Naive thymus-derived CD8-positive, alpha-beta T cell (primary cell): ENCODE measurements at regions not wholly inside any gene's neighbourhood (a gene's known extent, or its start where the extent isn't known, plus 50 kb on each side); places are given as distances from the start of the nearest gene placed in this dataset.

Source experiments
- ATAC-seq, 2 donors: fragments of 150-1000 bp; cut with Tn5 transposase in 1 of 2; sonication (Bioruptor Pico), chemical (Tn5 transposase) in 1 of 2; 1 replicate in 1 of 2; 2 replicates in 1 of 2; pipeline ENCODE4 v1.10.0; 2021; ENCODE audit warnings: mild to moderate bottlenecking in 2 of 2, moderate library complexity in 2 of 2
- POLR2A ChIA-PET: fragments of 350-600 bp; sonication (Branson Sonifier 250); formaldehyde crosslinking; loops from one replicate; lab custom pipeline; 2021; ENCODE audit warnings: antibody characterized with exemption; lab: Charles Lee
- DNase-seq, 10 donors: peaks; one replicate each; pipeline versions ENCODE4 v3.0.0 to v3.0.0-alpha.2; 2020 to 2022
- H3K27ac Mint-ChIP-seq, 10 donors: one replicate each; pipeline ENCODE4 v1.8.0; 2020 to 2022; ENCODE audit warnings: mild to moderate bottlenecking in 10 of 10, mixed read lengths in 10 of 10, moderate library complexity in 4 of 10, inconsistent platforms in 1 of 10
- H3K27me3 Mint-ChIP-seq, 5 donors: one replicate each; pipeline ENCODE4 v1.8.0; 2021 to 2022; ENCODE audit warnings: mixed read lengths in 5 of 5
- H3K36me3 Mint-ChIP-seq, 3 donors: one replicate each; pipeline ENCODE4 v1.8.0; 2020 to 2022; ENCODE audit warnings: mixed read lengths in 3 of 3, mild to moderate bottlenecking in 2 of 3, inconsistent platforms in 1 of 3
- H3K4me1 Mint-ChIP-seq, 4 donors: one replicate each; pipeline ENCODE4 v1.8.0; 2021 to 2022; ENCODE audit warnings: mixed read lengths in 4 of 4
- H3K4me3 Mint-ChIP-seq, 10 donors: one replicate each; pipeline ENCODE4 v1.8.0; 2020 to 2022; ENCODE audit warnings: mild to moderate bottlenecking in 10 of 10, mixed read lengths in 10 of 10, moderate library complexity in 6 of 10, inconsistent platforms in 1 of 10
- H3K9me3 Mint-ChIP-seq, 9 donors: one replicate each; pipeline ENCODE4 v1.8.0; 2020 to 2022; ENCODE audit warnings: mixed read lengths in 9 of 9, mild to moderate bottlenecking in 3 of 9, inconsistent platforms in 1 of 9, moderate library complexity in 1 of 9

DNA sequence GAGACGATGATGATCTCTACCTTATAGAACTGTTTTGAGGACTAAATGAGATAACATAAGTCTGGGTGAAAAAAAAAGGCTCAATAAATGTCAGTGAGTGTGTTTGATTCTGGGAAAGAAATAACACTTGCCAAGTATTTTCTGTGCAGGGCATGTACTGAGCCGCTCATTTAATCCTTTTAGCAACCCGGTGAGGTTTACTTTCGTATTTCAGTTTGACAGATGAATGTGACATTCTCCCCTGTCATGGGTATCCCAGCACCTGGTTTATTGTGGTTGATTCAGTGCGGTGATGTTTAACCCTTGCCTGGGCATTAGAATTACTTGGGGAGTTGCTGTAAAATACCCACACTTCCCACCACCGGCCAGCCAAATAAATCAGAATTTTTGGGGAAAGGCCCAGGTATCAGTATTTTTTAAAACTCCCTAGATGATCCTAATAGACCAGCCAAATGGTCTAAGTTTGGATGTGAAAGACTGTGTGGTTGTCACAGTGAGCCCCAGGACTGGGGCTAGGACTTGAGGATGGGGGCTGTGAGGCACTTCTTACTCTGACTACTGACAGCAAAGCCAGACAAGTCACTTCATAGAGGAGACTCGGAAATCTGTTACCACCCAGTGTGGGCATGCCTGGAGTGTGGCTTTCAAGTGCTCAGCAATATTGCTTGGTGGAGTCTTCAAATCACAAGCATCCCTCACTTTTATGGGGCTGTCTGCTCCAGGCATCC lies 100.2 kb upstream of the KCNG1 start:
- peaks cover 0 to 8% (median 3%) of the 10 kb centered on the region in 4 donors for H3K4me1 Mint-ChIP-seq
- peaks cover 19 to 43% (median 26%) of the 10 kb centered on the region in 5 donors for H3K27me3 Mint-ChIP-seq
- DNase-seq (no peak), ATAC-seq (no peak)
- no peaks in the 10 kb centered on the region for H3K9me3 Mint-ChIP-seq
- no peaks in the 10 kb centered on the region for H3K36me3 Mint-ChIP-seq
- H3K27ac Mint-ChIP-seq, result no peak overlapping the region
- no peak overlapping the region for H3K4me3 Mint-ChIP-seq
- POLR2A ChIA-PET, result no interaction called here

DNA sequence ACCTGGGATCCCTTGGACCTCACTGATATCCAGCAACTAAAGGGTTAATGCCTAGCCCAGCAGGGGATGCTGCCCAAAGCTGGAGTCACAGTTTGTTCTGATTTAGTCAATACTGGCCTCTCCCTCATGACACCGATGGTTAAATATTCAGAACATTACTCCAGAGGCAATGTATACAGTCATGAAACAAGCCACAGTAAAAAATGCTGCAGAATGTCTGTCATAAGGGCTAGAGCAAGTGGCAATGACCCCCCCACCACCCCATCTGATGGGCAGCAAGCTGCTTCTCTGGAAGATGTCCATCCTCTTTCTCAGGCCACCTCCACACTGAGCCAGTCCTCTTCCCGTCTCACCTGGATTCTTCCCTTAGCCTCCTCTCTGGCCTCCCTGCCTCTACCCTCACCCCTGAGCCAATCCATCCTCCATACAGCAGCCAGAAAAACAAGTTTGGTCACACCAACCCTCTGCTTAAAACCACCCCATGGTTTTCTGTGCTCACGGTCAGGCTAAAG lies 99.0 kb upstream of the KCNG1 start:
- ATAC-seq, result no peak
- no peaks in the 10 kb centered on the region for H3K9me3 Mint-ChIP-seq
- peaks cover 0 to 8% (median 2%) of the 10 kb centered on the region in 4 donors for H3K4me1 Mint-ChIP-seq
- peaks cover 16 to 43% (median 26%) of the 10 kb centered on the region in 5 donors for H3K27me3 Mint-ChIP-seq
- no peak for DNase-seq
- H3K36me3 Mint-ChIP-seq, result no peaks in the 10 kb centered on the region
- H3K27ac Mint-ChIP-seq, result no peak overlapping the region
- POLR2A ChIA-PET, result no interaction called here
- H3K4me3 Mint-ChIP-seq, result no peak overlapping the region

DNA sequence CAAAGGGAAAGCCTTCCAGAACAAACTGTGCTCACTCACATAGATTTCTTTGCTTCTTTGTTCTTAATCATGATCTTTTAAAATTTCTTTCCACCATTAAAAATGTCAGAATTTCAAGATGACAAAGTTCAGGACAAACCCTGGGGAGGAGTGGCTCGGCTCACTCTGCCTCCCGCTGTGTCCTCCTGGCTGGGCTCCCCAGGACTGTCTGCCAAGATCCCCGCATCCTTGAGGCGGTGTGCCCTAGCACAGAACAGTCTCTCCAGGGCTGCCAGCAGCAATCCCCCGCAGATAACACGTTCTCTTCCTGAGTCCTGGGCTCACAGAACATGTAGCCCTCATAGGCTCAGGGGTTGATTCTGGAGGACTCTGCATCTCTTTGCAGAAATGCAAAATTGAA lies 98.4 kb upstream of the KCNG1 start:
- ATAC-seq, result no peak
- peaks cover 16 to 43% (median 26%) of the 10 kb centered on the region in 5 donors for H3K27me3 Mint-ChIP-seq

DNA sequence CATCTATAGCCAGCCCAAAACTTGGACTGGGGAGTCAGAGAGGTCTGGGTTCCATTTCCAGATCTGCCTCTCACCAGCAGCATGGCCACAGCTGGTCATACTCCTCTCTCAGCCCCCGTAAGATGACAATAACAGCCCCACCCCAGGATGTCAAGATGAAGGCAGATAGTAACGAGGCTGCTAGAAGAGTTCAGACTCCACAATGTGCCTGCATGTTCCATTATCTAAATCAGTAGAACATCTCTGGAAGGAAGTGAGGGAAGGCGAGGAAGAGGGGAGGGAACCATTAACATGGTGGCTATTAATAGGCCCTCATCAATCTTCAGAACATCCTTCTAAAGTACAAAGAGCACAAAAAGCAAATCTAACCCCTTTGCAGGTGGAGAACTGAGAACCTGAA lies 98.0 kb upstream of the KCNG1 start:
- POLR2A ChIA-PET, result no interaction called here
- no peak overlapping the region for H3K27ac Mint-ChIP-seq
- ATAC-seq, result no peak
- no peaks in the 10 kb centered on the region for H3K9me3 Mint-ChIP-seq
- H3K4me1 Mint-ChIP-seq, result peaks cover 0 to 8% (median 2%) of the 10 kb centered on the region in 4 donors
- H3K4me3 Mint-ChIP-seq, result no peak overlapping the region
- no peaks in the 10 kb centered on the region for H3K36me3 Mint-ChIP-seq
- H3K27me3 Mint-ChIP-seq, result peaks cover 16 to 43% (median 26%) of the 10 kb centered on the region in 5 donors
- no peak for DNase-seq

More for the DNA sequence above, 98.4 kb upstream of the KCNG1 start:
- Mint-ChIP-seq H3K27ac (no peak overlapping the region), H3K4me3 (no peak overlapping the region), H3K36me3 (no peaks in the 10 kb centered on the region), H3K4me1 (peaks cover 0 to 8% (median 2%) of the 10 kb centered on the region in 4 donors), H3K9me3 (no peaks in the 10 kb centered on the region)
- POLR2A ChIA-PET, result no interaction called here
- no peak for DNase-seq

DNA sequence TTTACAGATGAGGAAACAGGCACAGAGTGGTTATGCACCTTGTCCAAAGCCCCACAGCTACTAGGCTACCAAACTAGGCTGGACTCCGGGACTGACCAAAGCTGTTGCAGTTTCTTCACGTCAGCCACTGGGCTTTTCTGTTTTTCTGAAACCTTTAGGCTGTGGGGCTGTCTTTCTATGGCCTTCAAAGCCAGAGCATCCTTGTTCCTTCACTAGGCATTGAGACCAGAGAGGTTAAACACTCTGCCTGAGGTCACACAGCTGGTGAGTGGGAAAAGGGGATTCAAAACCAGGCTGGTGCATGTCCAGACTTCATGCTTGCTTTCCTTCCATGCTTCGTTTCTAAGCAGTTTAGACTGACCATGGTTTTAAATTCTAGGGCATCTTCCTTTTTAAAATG lies 97.5 kb upstream of the KCNG1 start:
- DNase-seq (no peak), ATAC-seq (no peak)
- Mint-ChIP-seq H3K27me3 (peaks cover 16 to 43% (median 25%) of the 10 kb centered on the region in 5 donors), H3K36me3 (no peaks in the 10 kb centered on the region), H3K27ac (no peak overlapping the region), H3K9me3 (no peaks in the 10 kb centered on the region), H3K4me3 (no peak overlapping the region), H3K4me1 (peaks cover 0 to 8% (median 2%) of the 10 kb centered on the region in 4 donors)
- POLR2A ChIA-PET, result no interaction called here

DNA sequence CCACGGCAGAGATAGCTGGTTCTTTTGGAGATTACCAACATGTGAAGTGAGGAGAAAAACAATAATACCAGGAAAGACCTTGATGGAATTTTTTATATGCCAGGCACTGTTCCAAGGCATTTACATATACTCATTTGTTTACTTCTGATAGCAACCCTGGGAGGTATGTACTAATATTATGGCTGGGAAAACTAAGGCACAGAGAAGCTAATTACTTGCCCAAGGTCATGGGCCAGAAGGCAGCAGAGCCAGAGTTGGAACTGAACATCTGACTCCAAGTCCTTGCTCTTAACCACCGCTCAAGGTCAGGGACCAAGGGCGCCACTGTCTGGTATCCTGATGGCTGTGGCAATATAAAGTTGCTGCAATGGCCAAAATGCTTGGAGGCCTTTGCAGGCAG lies 97.0 kb upstream of the KCNG1 start:
- POLR2A ChIA-PET, result no interaction called here
- Mint-ChIP-seq H3K4me3 (no peak overlapping the region), H3K27me3 (peaks cover 16 to 43% (median 21%) of the 10 kb centered on the region in 5 donors), H3K27ac (no peak overlapping the region), H3K9me3 (no peaks in the 10 kb centered on the region), H3K4me1 (peaks cover 0 to 8% (median 2%) of the 10 kb centered on the region in 4 donors), H3K36me3 (no peaks in the 10 kb centered on the region)
- DNase-seq (no peak), ATAC-seq (no peak)

DNA sequence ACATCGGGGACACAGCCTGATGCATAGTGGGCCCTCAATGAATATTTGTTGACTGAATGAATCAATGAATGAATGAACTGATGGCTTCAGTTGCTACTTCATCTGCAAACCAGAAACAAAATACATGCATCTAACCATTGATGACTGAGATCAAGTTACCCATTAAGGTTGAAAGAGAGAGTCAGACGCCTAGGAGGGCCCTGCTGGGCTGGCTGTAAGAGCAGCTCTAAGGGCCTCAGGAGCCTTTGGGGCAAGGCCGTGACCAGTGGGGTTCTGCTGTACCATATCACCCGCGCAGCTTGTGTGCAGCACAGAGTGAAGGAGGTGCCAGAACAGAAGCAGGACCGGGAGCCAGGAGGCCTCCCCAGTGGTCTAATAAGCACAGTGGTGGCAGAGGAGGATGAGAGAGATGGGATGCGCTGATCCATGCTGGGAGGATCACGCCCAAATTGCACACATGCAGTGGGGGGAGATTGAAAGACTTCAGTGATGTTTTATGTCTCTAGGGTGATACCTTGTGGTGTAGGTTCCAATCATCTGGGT lies 96.1 kb upstream of the KCNG1 start:
- ATAC-seq, result no peak
- no peak overlapping the region for H3K4me3 Mint-ChIP-seq
- peaks cover 16 to 43% (median 21%) of the 10 kb centered on the region in 5 donors for H3K27me3 Mint-ChIP-seq
- POLR2A ChIA-PET, result no interaction called here
- peak overlapping the region in 1 of 10 donors; percentile 56 for H3K27ac Mint-ChIP-seq
- no peaks in the 10 kb centered on the region for H3K9me3 Mint-ChIP-seq
- H3K4me1 Mint-ChIP-seq, result peaks cover 0 to 8% (median 2%) of the 10 kb centered on the region in 4 donors
- no peaks in the 10 kb centered on the region for H3K36me3 Mint-ChIP-seq
- DNase-seq, result no peak

DNA sequence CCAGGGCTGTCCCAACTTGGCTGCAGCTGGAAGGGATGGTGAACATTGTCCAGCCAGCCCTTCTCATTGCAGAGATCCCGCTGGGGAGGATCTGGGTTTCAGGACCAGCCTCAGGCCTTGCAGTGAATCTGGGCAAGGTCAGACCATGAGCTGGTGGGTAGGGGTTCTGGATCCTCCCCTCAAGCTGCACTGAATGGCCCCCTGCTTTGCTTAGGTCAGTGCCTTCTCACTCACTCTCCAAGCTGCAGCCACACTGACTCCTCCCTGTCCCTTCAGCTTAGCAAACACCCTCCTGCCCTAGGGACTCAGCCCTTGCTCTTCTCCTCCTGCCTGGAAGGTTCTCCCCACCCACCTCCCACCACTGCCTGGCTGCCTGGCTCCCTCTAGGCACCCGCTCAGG lies 95.3 kb upstream of the KCNG1 start:
- DNase-seq, result no peak
- Mint-ChIP-seq H3K4me1 (peaks cover 0 to 8% (median 2%) of the 10 kb centered on the region in 4 donors), H3K27ac (no peak overlapping the region), H3K4me3 (no peak overlapping the region), H3K27me3 (peaks cover 15 to 42% (median 19%) of the 10 kb centered on the region in 5 donors), H3K9me3 (no peaks in the 10 kb centered on the region), H3K36me3 (no peaks in the 10 kb centered on the region)
- no peak for ATAC-seq
- POLR2A ChIA-PET, result no interaction called here

DNA sequence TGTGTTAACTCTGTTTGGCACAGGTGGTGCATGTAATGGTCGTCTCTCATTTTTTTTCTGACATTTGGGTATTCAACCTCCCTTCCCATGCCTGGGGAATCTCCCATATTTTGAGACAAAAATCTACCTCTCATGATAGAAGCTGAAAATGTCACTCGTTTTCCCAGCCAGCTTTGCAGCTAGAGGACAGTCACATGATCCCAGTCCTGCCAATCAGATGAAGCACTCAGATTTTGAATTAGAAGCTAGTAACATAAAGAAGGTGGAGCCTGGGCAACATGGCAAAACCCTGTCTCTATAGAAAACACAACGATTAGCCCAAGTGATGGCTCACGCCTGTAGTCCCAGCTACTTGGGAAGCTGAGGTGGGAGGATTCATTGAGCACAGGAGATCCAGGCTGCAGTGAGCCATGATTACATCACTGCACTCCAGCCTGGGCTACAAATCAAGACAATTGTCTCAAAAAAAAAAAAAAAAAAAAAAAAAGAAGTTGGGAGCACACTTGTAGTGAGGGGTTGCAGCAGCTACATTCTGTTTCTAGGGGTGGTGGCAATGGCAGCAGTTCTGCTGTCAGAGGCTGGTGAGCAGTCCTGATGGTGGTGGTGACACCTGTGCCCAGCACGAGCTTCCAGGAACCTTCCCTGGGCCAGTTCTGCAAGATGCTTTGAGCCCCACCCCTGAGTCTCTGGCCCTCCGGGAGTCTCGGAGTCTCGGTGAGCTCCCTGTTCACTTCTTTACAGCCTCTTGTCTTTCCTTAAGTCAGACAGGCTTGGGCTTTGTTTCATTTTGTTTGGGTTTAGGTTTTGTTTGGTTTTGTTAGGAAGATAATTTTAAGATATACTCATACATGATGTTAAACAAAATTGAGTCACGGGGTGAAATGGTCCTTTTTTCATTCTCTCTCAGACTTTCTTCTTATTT lies 94.1 kb upstream of the KCNG1 start:
- POLR2A ChIA-PET, result no interaction called here
- peaks cover 9 to 41% (median 17%) of the 10 kb centered on the region in 5 donors for H3K27me3 Mint-ChIP-seq

DNA sequence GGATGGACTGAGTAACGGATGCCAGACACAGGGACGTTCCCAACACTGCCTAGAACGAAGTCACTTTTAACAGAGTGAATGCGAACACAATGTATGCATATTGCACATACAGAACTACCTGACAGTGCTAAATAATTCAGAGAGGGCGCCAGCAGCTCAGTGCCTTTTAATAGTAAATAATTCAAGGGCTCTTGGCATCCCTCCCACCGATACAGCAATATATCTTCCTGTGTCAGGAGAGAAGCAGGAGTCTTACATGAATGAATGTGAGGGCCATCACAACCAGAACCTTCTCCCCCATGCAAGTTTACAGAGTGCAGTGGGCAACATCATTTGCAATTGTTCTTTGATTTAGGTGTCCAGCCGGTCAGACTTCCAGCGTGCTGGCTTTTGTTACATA lies 88.4 kb upstream of the KCNG1 start:
- H3K4me3 Mint-ChIP-seq, result no peak overlapping the region
- DNase-seq, result no peak
- ATAC-seq, result no peak
- no peaks in the 10 kb centered on the region for H3K36me3 Mint-ChIP-seq
- H3K27me3 Mint-ChIP-seq, result peaks cover 5 to 39% (median 17%) of the 10 kb centered on the region in 5 donors
- peaks cover 0 to 2% (median 0%) of the 10 kb centered on the region in 9 donors for H3K9me3 Mint-ChIP-seq
- POLR2A ChIA-PET, result no interaction called here
- H3K4me1 Mint-ChIP-seq, result no peaks in the 10 kb centered on the region
- H3K27ac Mint-ChIP-seq, result no peak overlapping the region

More for the DNA sequence above, 94.1 kb upstream of the KCNG1 start:
- Mint-ChIP-seq H3K36me3 (no peaks in the 10 kb centered on the region), H3K9me3 (peaks cover 0 to 2% (median 0%) of the 10 kb centered on the region in 9 donors), H3K4me1 (no peaks in the 10 kb centered on the region), H3K4me3 (no peak overlapping the region), H3K27ac (peak overlapping the region in 1 of 10 donors; percentile 29)
- DNase-seq (no peak), ATAC-seq (no peak)

DNA sequence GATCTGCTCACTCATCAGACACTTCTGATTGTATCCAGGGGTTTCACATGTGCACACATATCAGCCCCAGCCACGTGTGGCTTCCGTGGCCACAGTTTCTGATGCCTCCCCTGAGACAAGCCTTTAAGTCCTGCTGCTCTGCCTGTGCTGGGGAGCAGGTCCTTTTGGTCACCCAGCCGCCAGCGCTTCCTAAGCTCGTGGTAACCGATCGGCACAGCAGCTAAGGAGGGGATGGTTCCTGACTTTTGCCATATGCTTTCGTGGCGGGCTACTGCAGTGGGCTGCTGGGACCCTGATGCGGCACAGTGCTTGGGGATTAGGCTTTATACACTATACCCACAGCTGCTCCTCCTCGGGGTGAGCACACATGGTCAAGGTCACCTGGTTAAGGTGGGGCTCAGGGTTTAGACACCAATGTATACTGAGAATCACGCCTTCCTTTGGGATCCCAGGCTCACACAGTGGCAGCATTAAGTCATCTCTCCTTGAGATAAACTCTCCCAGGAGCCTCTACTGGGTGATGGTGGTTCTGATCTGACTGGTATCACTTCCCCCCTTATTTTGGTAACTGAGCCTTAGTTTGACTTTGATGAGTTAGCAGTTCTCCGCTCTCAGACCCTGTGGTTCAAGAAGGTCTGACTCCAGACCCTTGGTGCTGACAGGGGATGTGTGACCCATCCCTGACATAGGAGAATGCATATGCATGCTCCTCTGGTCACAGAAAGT lies 85.9 kb upstream of the KCNG1 start:
- ATAC-seq, result no peak
- POLR2A ChIA-PET, result no interaction called here
- peaks cover 6 to 39% (median 21%) of the 10 kb centered on the region in 5 donors for H3K27me3 Mint-ChIP-seq
- H3K9me3 Mint-ChIP-seq, result peaks cover 0 to 2% (median 0%) of the 10 kb centered on the region in 9 donors
- no peak for DNase-seq
- no peaks in the 10 kb centered on the region for H3K4me1 Mint-ChIP-seq
- no peaks in the 10 kb centered on the region for H3K36me3 Mint-ChIP-seq
- H3K27ac Mint-ChIP-seq, result no peak overlapping the region
- H3K4me3 Mint-ChIP-seq, result no peak overlapping the region

DNA sequence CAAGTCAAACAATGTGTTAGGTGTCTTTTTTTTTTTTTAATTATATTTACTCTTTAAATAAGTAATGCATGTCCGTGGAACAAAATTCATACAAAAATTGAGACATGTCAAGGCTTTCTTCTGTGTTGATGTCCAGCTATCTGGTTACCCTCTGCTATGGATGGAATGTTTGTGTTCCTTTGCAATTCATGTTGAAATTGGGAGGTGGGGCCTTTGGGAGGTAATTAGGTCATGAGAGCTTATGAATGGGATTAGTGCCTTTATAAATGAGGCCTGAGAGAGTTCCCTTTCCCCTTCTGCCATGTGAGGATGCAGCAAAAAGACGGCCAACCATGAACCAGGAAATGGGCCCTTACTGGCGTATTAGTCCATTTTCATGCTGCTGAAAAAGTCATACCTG lies 83.1 kb upstream of the KCNG1 start:
- Mint-ChIP-seq H3K27me3 (peaks cover 9 to 29% (median 21%) of the 10 kb centered on the region in 5 donors), H3K9me3 (no peaks in the 10 kb centered on the region), H3K4me3 (no peak overlapping the region), H3K4me1 (peaks cover 0 to 4% (median 0%) of the 10 kb centered on the region in 4 donors), H3K27ac (no peak overlapping the region), H3K36me3 (no peaks in the 10 kb centered on the region)
- ATAC-seq, result no peak
- DNase-seq, result no peak
- POLR2A ChIA-PET, result no interaction called here
